HG03442 (cell line): ENCODE measurements at regions not wholly inside any gene's neighbourhood (a gene's known extent, or its start where the extent isn't known, plus 50 kb on each side); places are given as distances from the start of the nearest gene placed in this dataset.
"Not testable (repeated sequence)": the region's sequence is repeated elsewhere in the genome, so short reads cannot be mapped to it uniquely, and the experiment has no call there.

Experiments used
- ATAC-seq: cut with Tn5 transposase; IDR thresholded peaks from one replicate; pipeline ENCODE4 v1.9.1; 2021; ENCODE audit warnings: mild to moderate bottlenecking, moderate library complexity; ENCODE audit not compliant: unreplicated experiment

- not testable (repeated sequence) for ATAC-seq
These were observed 89.5 kb downstream of the POTEG start for GRCh38 chr14:19344689-19345088.

DNA sequence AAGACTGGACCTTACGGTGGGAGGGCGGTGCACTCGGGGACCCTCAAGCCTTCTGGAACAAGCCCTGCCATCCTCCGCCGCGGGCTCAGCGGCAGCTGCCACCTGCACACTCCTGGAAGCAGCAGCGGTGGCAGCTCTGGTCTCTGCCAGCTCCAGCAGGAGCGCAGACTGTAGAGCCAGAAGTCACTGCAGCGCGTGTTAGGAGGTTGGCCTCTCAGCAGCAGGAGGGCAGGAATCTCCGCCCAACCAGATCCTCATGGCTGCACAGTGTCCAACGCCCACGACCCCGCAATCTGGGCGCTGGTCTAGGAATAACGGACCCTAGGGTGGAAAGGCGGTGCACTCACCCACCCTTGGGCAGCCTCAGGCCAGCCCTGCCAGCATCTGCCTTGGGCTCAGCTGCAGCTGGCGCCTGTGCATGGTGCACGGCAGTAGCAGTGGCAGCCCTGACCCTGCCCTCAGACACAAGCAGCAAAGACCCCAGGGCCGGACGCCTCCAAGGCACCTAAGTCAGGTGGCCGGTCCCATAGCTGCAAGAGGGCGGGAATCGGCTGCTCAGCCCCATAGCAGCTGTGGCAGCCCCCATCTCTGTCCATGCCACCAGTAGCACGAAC is 88.7 kb downstream of the POTEG start:
- not testable (repeated sequence) for ATAC-seq

GRCh38 chr14:19346074-19346480 is 88.1 kb downstream of the POTEG start:
- peak; percentile 55 for ATAC-seq

DNA sequence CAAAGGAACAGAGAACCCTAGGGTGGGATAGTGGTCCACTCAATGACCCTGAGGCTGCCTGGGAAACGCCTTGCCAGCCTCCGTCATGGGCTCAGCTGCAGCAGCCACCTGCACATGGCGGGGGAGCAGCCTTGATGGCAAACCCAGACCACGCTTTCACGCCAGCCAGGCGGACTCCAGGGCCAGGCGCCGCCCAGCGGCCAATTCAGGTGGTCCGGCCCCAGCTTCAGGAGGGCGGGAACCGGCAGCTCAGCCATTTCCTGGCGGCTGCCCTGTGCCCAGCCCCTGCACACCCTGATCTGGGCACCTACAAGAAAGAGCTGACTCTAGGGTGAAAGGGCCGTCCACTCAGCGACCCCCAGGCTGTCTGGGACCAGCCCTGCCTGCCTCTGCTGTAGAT is 87.5 kb downstream of the POTEG start:
- not testable (repeated sequence) for ATAC-seq

GRCh38 chr14:19347112-19347511 is 87.0 kb downstream of the POTEG start:
- not testable (repeated sequence) for ATAC-seq
